Cardiac muscle cell (in vitro differentiated cells and primary cell): ENCODE measurements at regions not wholly inside any gene's neighbourhood (a gene's known extent, or its start where the extent isn't known, plus 50 kb on each side); places are given as distances from the start of the nearest gene placed in this dataset.
"Not testable (repeated sequence)": the region's sequence is repeated elsewhere in the genome, so short reads cannot be mapped to it uniquely, and the experiment has no call there.

ENCODE experiments used
- DNase-seq, 2 donors: peaks; one replicate each; pipeline versions ENCODE4 v3.0.0 to v3.0.0-alpha.2; 2010 to 2017; ENCODE audit warnings: low read depth in 1 of 2, low spot score in 1 of 2
- H3K27ac ChIP-seq: fragments of 200-600 bp; sonication (generic); 2 replicates; pipeline ENCODE4 v1.5.1; 2016
- H3K27me3 ChIP-seq: fragments of 200-600 bp; sonication (generic); 2 replicates; pipeline ENCODE4 v1.6.0; 2016; ENCODE audit warnings: control low read depth
- H3K36me3 ChIP-seq: fragments of 200-600 bp; sonication (generic); 2 replicates; pipeline ENCODE4 v1.5.1; 2016; ENCODE audit warnings: control low read depth
- H3K4me1 ChIP-seq: fragments of 200-600 bp; sonication (generic); 2 replicates; pipeline ENCODE4 v1.8.1; 2017; ENCODE audit warnings: low read depth, mild to moderate bottlenecking, mixed run types
- H3K4me3 ChIP-seq: fragments of 200-600 bp; sonication (generic); 2 replicates; pipeline ENCODE4 v1.5.1; 2016; ENCODE audit warnings: mild to moderate bottlenecking
- H3K9me3 ChIP-seq: fragments of 200-600 bp; sonication (generic); 2 replicates; pipeline ENCODE4 v1.5.1; 2017; ENCODE audit warnings: low read depth, mild to moderate bottlenecking, control low read depth
- TF ChIP-seq, protein P1 (sequence below): IDR thresholded peaks from 2 replicates; pipeline ENCODE4 v1.5.1; 2012; ENCODE audit warnings: low read depth, mild to moderate bottlenecking, low read length

DNA sequence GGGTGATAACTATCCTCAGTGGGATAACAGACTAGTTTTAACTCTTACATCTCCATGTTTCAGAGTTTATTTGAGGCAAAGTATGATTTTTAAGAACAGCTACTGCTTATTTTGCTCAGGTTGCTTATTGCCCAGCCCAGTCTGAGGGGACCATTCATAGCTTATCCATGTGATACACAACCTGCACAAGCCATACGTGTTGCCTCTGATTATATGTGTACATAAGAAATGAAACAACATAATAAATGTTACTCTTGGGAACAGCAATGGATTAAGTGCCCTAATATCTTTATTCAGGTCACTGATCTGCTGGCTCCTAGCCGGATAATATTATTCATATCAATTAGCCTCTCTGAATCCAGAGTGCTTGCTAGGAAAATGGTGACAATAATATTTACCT is 236.2 kb downstream of the CGGBP1 start:
- Histone ChIP-seq H3K27ac (no peak overlapping the region), H3K4me3 (no peak overlapping the region), H3K36me3 (no peaks in the 10 kb centered on the region), H3K9me3 (no peaks in the 10 kb centered on the region), H3K4me1 (no peaks in the 10 kb centered on the region), H3K27me3 (no peaks in the 10 kb centered on the region)
- DNase-seq = no peak
- TF ChIP-seq, protein P1, sequence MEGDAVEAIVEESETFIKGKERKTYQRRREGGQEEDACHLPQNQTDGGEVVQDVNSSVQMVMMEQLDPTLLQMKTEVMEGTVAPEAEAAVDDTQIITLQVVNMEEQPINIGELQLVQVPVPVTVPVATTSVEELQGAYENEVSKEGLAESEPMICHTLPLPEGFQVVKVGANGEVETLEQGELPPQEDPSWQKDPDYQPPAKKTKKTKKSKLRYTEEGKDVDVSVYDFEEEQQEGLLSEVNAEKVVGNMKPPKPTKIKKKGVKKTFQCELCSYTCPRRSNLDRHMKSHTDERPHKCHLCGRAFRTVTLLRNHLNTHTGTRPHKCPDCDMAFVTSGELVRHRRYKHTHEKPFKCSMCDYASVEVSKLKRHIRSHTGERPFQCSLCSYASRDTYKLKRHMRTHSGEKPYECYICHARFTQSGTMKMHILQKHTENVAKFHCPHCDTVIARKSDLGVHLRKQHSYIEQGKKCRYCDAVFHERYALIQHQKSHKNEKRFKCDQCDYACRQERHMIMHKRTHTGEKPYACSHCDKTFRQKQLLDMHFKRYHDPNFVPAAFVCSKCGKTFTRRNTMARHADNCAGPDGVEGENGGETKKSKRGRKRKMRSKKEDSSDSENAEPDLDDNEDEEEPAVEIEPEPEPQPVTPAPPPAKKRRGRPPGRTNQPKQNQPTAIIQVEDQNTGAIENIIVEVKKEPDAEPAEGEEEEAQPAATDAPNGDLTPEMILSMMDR = no peak

DNA sequence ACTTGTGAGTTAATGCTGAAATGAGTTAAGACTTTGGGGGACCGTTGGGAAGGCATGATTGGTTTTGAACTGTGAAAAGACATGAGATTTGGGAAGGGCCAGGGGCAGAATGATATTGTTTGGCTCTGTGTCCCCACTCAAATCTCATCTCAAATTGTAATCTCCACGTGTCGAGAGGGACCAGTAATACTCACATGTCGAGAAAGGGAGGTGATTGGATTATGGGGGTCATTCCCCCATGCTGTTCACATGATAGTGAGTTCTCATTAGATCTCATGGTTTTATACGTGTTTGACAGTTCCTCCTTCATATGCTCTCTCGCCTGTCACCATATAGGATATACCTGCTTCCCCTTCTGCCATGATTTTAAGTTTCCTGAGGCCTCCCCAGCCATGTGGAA is 245.3 kb downstream of the CGGBP1 start:
- not testable (repeated sequence) for H3K36me3 ChIP-seq, DNase-seq, H3K9me3 ChIP-seq, H3K4me1 ChIP-seq, H3K27me3 ChIP-seq, H3K27ac ChIP-seq, H3K4me3 ChIP-seq

DNA sequence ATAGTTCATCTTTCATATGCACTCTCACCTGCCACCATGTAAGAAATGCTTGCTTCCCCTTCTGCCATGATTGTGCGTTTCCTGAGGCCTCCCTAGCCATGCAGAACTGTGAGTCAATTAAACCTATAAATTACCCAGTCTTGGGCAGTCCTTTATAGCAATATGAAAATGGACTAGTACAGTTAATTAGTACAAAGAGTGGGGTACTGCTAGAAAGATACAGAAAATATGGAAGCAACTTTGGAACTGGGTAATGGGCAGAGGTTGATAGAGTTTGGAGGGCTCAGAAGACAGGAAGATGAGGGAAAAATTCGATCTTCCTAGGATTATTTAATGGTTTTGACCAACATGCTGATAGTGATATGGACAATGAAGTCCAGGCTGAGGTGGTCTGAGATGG is 246.9 kb downstream of the CGGBP1 start:
- Histone ChIP-seq H3K9me3 (no peaks in the 10 kb centered on the region), H3K27ac (no peak overlapping the region), H3K27me3 (no peaks in the 10 kb centered on the region), H3K36me3 (no peaks in the 10 kb centered on the region), H3K4me3 (no peak overlapping the region), H3K4me1 (no peaks in the 10 kb centered on the region)
- no peak for DNase-seq
- TF ChIP-seq, protein P1 = no peak

DNA sequence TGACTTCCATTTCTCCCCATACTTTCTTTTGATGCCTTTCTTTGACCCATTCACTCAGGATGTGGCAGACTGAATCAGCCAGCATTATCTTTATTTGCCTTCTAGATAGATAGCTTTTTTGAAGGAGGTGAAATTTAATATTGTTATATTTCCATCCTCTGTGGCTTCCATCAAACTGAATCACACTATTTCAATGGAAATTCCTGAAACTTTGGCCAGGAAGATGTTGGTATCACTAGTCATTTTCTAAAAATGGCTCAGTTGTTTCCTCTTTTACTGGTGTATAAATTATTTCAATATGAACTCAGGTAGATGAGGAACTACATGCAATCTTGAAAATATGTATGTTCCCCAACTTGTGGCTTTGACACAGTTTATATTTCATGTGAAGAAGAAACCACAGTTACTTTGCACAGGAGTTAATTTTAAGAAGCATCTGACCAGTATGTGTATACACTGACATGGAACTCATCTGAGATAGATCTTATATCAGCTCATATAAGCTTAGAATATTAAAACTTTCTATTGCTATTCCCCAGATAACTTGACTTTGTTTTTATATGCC is 248.3 kb downstream of the CGGBP1 start:
- TF ChIP-seq, protein P1 = no peak
- H3K9me3 ChIP-seq = no peaks in the 10 kb centered on the region
- no peaks in the 10 kb centered on the region for H3K27me3 ChIP-seq
- no peaks in the 10 kb centered on the region for H3K4me1 ChIP-seq
- H3K36me3 ChIP-seq = no peaks in the 10 kb centered on the region
- no peak overlapping the region for H3K27ac ChIP-seq
- no peak for DNase-seq
- H3K4me3 ChIP-seq = no peak overlapping the region

DNA sequence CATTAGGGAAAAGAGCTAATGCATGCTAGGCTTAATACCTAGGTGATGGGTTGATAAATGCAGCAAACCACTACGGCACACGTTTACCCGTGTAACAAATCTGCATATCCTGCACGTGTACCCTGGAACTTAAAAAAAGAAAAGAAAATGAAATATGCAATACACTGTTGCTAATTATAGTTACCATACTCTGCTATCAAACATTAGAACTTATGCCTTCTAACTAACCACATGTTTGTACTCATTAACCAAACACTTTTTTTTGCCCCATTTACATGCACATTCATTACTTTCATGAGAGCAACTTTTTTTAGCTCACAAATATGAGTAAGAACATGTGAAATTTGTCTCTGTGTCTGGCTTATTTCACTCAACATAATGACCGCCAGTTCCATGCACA is 253.1 kb downstream of the CGGBP1 start:
- H3K9me3 ChIP-seq = no peaks in the 10 kb centered on the region
- no peak overlapping the region for H3K27ac ChIP-seq
- TF ChIP-seq, protein P1 = no peak
- DNase-seq = no peak
- H3K4me1 ChIP-seq = no peaks in the 10 kb centered on the region
- H3K36me3 ChIP-seq = no peaks in the 10 kb centered on the region
- no peak overlapping the region for H3K4me3 ChIP-seq
- H3K27me3 ChIP-seq = no peaks in the 10 kb centered on the region

DNA sequence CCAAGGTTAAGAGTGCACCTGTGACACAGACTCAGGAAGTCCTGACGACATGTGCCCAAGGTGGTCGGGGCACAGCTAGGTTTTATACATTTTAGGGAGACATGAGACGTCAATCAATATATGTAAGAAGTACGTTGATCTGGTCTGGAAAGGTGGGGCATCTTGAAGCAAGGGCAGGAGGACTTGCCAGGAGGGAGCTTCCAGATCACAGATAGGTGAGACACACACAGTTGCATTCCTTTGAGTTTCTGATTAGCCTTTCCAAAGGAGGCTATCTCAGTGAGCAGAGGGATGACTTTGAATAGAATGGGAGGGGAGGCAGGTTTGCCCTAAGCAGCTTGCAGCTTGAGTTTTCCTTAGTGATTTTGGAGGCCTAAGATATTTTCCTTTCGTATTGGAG is 257.4 kb downstream of the CGGBP1 start:
- H3K36me3 ChIP-seq = no peaks in the 10 kb centered on the region
- no peak for DNase-seq
- no peak overlapping the region for H3K4me3 ChIP-seq
- H3K27ac ChIP-seq = no peak overlapping the region
- no peaks in the 10 kb centered on the region for H3K9me3 ChIP-seq
- no peaks in the 10 kb centered on the region for H3K4me1 ChIP-seq
- H3K27me3 ChIP-seq = peaks cover 5% of the 10 kb centered on the region
- TF ChIP-seq, protein P1 = no peak
